DND-41 (cell line): ENCODE measurements at regions not wholly inside any gene's neighbourhood (a gene's known extent, or its start where the extent isn't known, plus 50 kb on each side); places are given as distances from the start of the nearest gene placed in this dataset.

Experiments
- ATAC-seq: fragments of 200-7000 bp; cut with Tn5 transposase; 3 replicates; pipeline ENCODE4 v1.9.1; 2021; ENCODE audit warnings: low read depth; ENCODE audit not compliant: insufficient read depth
- DNase-seq: peaks from one replicate; pipeline ENCODE4 v3.0.0-alpha.2; 2020
- H2AFZ ChIP-seq: 2 replicates; pipeline ENCODE4 v1.6.0; 2012; ENCODE audit warnings: low read depth, low read length
- H3K27ac ChIP-seq: 2 replicates; pipeline ENCODE4 v1.5.1; 2012; ENCODE audit warnings: low read length, inconsistent platforms
- H3K27me3 ChIP-seq: fragments of 200-600 bp; sonication (generic); 2 replicates; pipeline ENCODE4 v1.6.0; 2012; ENCODE audit warnings: low read length, mild to moderate bottlenecking, inconsistent platforms; ENCODE audit not compliant: insufficient read depth, poor library complexity
- H3K36me3 ChIP-seq: 2 replicates; pipeline ENCODE4 v1.5.1; 2012; ENCODE audit warnings: low read length, inconsistent platforms; ENCODE audit not compliant: insufficient read depth
- H3K4me1 ChIP-seq: 2 replicates; pipeline ENCODE4 v1.5.1; 2012; ENCODE audit warnings: mild to moderate bottlenecking, low read length; ENCODE audit not compliant: insufficient read depth
- H3K4me2 ChIP-seq: 2 replicates; pipeline ENCODE4 v1.6.0; 2012; ENCODE audit warnings: mild to moderate bottlenecking, moderate library complexity, low read length, inconsistent platforms; ENCODE audit not compliant: insufficient read depth
- H3K4me3 ChIP-seq, 2 experiments: fragments of 200-600 bp in 1 of 2; shearing (Covaris generic) in 1 of 2; 2 replicates each; pipeline ENCODE4 v1.5.1; 2012 to 2016; ENCODE audit warnings: inconsistent platforms in 2 of 2, low read length in 2 of 2, mild to moderate bottlenecking in 2 of 2, low read depth in 1 of 2, moderate library complexity in 1 of 2
- H3K79me2 ChIP-seq: 2 replicates; pipeline ENCODE4 v1.6.0; 2012; ENCODE audit warnings: low read length, inconsistent platforms; ENCODE audit not compliant: insufficient read depth
- H3K9ac ChIP-seq: 2 replicates; pipeline ENCODE4 v1.6.0; 2012; ENCODE audit warnings: low read depth, mild to moderate bottlenecking, inconsistent platforms, low read length, moderate library complexity
- H3K9me3 ChIP-seq: 2 replicates; pipeline ENCODE4 v1.5.1; 2012; ENCODE audit warnings: low read length, moderate library complexity, mild to moderate bottlenecking, inconsistent platforms; ENCODE audit not compliant: insufficient read depth, severe bottlenecking
- H4K20me1 ChIP-seq: 2 replicates; pipeline ENCODE4 v1.6.0; 2012; ENCODE audit warnings: low read length; ENCODE audit not compliant: insufficient read depth
- EZH2 ChIP-seq: IDR thresholded peaks from 3 replicates; pipeline ENCODE4 v1.6.1; 2012; ENCODE audit warnings: borderline replicate concordance, low read depth, mild to moderate bottlenecking, moderate library complexity, low read length, inconsistent platforms; ENCODE audit not compliant: severe bottlenecking
- TF ChIP-seq, protein P1 (sequence below): IDR thresholded peaks from 2 replicates; pipeline ENCODE4 v1.5.1; 2012; ENCODE audit warnings: borderline replicate concordance, low read length, moderate library complexity, mild to moderate bottlenecking; ENCODE audit not compliant: poor library complexity, severe bottlenecking; ENCODE audit errors: extremely low read depth

DNA sequence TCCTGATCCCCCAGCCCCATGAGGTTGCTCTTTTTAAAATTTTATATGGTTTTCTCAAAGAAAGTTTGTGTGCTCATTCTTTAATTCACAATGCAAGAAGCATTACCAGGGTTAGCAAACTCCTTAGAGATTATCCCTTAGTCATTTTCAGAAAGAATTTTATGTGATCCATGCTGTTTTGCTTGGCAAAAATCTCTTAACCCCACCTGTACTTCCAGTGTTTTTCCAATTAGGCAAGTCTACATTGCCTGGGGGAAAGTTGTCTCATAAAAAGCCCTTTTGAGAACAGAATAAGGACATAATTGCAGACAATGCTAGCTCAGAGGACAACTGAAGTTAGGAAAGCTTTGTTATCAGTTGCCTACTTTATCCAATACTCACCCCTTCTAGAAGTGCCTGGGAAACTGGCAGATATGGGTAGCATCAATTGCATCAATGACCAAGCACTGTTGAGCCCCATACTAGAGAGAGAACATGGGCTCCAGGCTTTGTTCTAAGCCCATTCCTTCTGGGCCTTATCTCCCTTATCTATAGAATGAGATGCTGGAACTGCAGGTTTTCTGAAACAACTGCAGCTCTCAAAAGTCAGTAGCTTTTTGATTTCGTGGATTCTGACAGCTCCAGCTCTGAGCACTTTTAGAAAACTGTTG lies 265.9 kb upstream of the SPHKAP start:
- Histone ChIP-seq H3K27me3 (no peaks in the 10 kb centered on the region), H2AFZ (no peak overlapping the region), H3K27ac (no peak overlapping the region), H3K9me3 (no peaks in the 10 kb centered on the region), H4K20me1 (no peaks in the 10 kb centered on the region), H3K4me2 (no peak overlapping the region), H3K36me3 (no peaks in the 10 kb centered on the region), H3K79me2 (no peaks in the 10 kb centered on the region), H3K4me3 (no peak overlapping the region), H3K4me1 (no peaks in the 10 kb centered on the region), H3K9ac (no peak overlapping the region)
- ATAC-seq (no peak), DNase-seq (no peak)
- TF ChIP-seq, protein P1, sequence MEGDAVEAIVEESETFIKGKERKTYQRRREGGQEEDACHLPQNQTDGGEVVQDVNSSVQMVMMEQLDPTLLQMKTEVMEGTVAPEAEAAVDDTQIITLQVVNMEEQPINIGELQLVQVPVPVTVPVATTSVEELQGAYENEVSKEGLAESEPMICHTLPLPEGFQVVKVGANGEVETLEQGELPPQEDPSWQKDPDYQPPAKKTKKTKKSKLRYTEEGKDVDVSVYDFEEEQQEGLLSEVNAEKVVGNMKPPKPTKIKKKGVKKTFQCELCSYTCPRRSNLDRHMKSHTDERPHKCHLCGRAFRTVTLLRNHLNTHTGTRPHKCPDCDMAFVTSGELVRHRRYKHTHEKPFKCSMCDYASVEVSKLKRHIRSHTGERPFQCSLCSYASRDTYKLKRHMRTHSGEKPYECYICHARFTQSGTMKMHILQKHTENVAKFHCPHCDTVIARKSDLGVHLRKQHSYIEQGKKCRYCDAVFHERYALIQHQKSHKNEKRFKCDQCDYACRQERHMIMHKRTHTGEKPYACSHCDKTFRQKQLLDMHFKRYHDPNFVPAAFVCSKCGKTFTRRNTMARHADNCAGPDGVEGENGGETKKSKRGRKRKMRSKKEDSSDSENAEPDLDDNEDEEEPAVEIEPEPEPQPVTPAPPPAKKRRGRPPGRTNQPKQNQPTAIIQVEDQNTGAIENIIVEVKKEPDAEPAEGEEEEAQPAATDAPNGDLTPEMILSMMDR: no peak
- no peak for TF ChIP-seq EZH2

DNA sequence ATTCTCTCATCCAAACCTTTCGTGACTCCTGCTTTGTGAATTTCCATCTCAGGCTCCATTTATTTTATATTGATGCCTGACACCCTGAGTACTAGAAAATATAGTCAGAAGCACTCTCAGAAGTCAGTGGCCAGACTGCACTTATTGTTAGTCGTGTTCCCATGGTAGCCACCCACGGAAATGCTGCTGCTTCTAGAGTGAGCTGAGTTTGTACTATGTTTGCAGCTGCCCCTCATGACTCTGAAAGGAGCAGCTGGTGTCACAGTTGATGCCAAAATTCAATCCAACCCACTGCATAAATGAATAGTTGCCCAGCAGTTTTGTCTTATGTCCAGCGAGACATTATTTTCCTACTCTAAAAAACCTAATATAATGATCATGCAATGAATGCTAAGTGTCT lies 265.2 kb upstream of the SPHKAP start:
- no peak overlapping the region for H3K4me2 ChIP-seq
- ATAC-seq: no peak

DNA sequence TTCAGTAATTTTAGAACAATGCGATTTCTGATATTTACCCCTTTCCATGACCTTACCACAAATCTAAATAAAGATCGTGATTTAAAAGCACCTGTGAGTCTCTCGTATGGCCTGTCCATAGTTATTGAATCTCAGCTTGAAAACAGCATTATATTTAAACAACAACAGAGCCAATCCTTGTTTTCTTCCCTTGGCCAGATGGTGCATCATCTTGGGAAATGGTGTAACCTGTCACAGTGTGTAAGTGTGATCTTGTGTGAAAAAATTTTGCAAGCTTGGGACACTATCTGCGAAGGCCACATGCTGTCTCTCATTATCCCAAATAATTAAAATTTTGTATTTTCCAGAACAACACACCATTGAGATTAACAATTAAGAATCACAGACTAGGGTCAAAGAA lies 262.7 kb upstream of the SPHKAP start:
- Histone ChIP-seq H3K4me3 (no peak overlapping the region), H3K27me3 (no peaks in the 10 kb centered on the region), H3K4me2 (no peak overlapping the region), H3K9ac (no peak overlapping the region), H4K20me1 (no peaks in the 10 kb centered on the region), H3K27ac (no peak overlapping the region), H2AFZ (no peak overlapping the region), H3K79me2 (no peaks in the 10 kb centered on the region), H3K4me1 (no peaks in the 10 kb centered on the region), H3K36me3 (no peaks in the 10 kb centered on the region), H3K9me3 (no peaks in the 10 kb centered on the region)
- TF ChIP-seq EZH2: no peak
- TF ChIP-seq, protein P1: no peak
- ATAC-seq (no peak), DNase-seq (no peak)

More for the DNA sequence above, 265.2 kb upstream of the SPHKAP start:
- Histone ChIP-seq H4K20me1 (no peaks in the 10 kb centered on the region), H3K36me3 (no peaks in the 10 kb centered on the region), H3K79me2 (no peaks in the 10 kb centered on the region), H3K4me3 (no peak overlapping the region), H3K9me3 (no peaks in the 10 kb centered on the region), H2AFZ (no peak overlapping the region), H3K9ac (no peak overlapping the region), H3K27ac (no peak overlapping the region), H3K27me3 (no peaks in the 10 kb centered on the region), H3K4me1 (no peaks in the 10 kb centered on the region)
- no peak for DNase-seq
- TF ChIP-seq, protein P1: no peak
- TF ChIP-seq EZH2: no peak
